ENCODE measurements at regions not wholly inside any gene's neighbourhood (a gene's known extent, or its start where the extent isn't known, plus 50 kb on each side); places are given as distances from the start of the nearest gene placed in this dataset.
"Not testable (repeated sequence)": the region's sequence is repeated elsewhere in the genome, so short reads cannot be mapped to it uniquely, and the experiment has no call there.

DNA sequence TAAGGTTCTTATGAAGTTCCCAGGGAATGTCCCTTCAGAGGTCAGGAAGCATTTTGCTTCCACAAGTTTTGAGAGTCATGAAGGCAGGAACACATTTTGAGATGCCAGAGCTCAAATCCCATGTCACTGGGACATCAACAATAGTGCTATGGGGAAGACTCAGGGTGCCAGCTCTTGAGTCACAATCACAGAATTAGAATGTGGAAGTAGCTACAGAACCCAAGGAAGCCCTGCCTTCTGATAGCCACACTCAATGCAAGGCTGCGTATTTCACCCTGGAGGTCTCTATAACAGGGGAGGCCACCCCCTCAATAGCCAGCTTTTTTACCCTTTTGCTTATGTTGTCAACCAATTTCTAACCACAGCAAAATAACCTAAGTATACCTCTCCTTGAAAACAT, 145.6 kb downstream of the FAM72C start:
- TF ChIP-seq, protein P1, sequence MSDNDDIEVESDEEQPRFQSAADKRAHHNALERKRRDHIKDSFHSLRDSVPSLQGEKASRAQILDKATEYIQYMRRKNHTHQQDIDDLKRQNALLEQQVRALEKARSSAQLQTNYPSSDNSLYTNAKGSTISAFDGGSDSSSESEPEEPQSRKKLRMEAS (IDR thresholded peaks at IDR 0.05): not testable (repeated sequence)
- TF ChIP-seq, protein P2, sequence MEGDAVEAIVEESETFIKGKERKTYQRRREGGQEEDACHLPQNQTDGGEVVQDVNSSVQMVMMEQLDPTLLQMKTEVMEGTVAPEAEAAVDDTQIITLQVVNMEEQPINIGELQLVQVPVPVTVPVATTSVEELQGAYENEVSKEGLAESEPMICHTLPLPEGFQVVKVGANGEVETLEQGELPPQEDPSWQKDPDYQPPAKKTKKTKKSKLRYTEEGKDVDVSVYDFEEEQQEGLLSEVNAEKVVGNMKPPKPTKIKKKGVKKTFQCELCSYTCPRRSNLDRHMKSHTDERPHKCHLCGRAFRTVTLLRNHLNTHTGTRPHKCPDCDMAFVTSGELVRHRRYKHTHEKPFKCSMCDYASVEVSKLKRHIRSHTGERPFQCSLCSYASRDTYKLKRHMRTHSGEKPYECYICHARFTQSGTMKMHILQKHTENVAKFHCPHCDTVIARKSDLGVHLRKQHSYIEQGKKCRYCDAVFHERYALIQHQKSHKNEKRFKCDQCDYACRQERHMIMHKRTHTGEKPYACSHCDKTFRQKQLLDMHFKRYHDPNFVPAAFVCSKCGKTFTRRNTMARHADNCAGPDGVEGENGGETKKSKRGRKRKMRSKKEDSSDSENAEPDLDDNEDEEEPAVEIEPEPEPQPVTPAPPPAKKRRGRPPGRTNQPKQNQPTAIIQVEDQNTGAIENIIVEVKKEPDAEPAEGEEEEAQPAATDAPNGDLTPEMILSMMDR (IDR thresholded peaks at IDR 0.05): not testable (repeated sequence)
- not testable (repeated sequence) for TF ChIP-seq EP300 (IDR thresholded peaks at IDR 0.05); HDAC2 (IDR thresholded peaks at IDR 0.05); POLR2A (IDR thresholded peaks at IDR 0.05; ENCODE audit: low read length)

All from A549 (cell line).